SU-DHL-6 (cell line): ENCODE measurements at regions not wholly inside any gene's neighbourhood (a gene's known extent, or its start where the extent isn't known, plus 50 kb on each side); places are given as distances from the start of the nearest gene placed in this dataset.

ENCODE experiments used
- EZH2phosphoT487 ChIP-seq: fragments of 200-600 bp; sonication (generic), shearing (Covaris generic); conservative IDR thresholded peaks from 2 replicates; pipeline ENCODE4 v1.6.1; 2018; ENCODE audit warnings: mild to moderate bottlenecking, antibody characterized with exemption, low read length, moderate library complexity, mixed read lengths
- TF ChIP-seq, protein P1 (sequence below): fragments of 200-600 bp; sonication (generic); IDR thresholded peaks from one replicate; pipeline ENCODE4 v1.5.1; 2017; ENCODE audit warnings: antibody characterized with exemption, mild to moderate bottlenecking, low read length, moderate library complexity; ENCODE audit not compliant: insufficient read depth, poor library complexity, severe bottlenecking

GRCh38 chr21:41626021-41626420 lies 118.1 kb upstream of the TMPRSS2 start:
- TF ChIP-seq, protein P1, sequence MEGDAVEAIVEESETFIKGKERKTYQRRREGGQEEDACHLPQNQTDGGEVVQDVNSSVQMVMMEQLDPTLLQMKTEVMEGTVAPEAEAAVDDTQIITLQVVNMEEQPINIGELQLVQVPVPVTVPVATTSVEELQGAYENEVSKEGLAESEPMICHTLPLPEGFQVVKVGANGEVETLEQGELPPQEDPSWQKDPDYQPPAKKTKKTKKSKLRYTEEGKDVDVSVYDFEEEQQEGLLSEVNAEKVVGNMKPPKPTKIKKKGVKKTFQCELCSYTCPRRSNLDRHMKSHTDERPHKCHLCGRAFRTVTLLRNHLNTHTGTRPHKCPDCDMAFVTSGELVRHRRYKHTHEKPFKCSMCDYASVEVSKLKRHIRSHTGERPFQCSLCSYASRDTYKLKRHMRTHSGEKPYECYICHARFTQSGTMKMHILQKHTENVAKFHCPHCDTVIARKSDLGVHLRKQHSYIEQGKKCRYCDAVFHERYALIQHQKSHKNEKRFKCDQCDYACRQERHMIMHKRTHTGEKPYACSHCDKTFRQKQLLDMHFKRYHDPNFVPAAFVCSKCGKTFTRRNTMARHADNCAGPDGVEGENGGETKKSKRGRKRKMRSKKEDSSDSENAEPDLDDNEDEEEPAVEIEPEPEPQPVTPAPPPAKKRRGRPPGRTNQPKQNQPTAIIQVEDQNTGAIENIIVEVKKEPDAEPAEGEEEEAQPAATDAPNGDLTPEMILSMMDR = no peak
- TF ChIP-seq EZH2phosphoT487 = no peak
